NCI-H1417 (cell line): ENCODE measurements at regions not wholly inside any gene's neighbourhood (a gene's known extent, or its start where the extent isn't known, plus 50 kb on each side); places are given as distances from the start of the nearest gene placed in this dataset.

ENCODE experiments used
- DNase-seq, 3 experiments: peaks; one replicate each; lab custom pipeline; 2025; lab: John Stamatoyannopoulos, UW

GRCh38 chr10:29687421-29688164 is 52.8 kb upstream of the SVIL start:
- no peak for DNase-seq

GRCh38 chr10:29685506-29685905 is 50.7 kb upstream of the SVIL start:
- DNase-seq = no peak
